CD4-positive, alpha-beta T cell treated with Interleukin-10 for 1 hour (primary cell): ENCODE measurements at regions not wholly inside any gene's neighbourhood (a gene's known extent, or its start where the extent isn't known, plus 50 kb on each side); places are given as distances from the start of the nearest gene placed in this dataset.
"Not testable (repeated sequence)": the region's sequence is repeated elsewhere in the genome, so short reads cannot be mapped to it uniquely, and the experiment has no call there.

Experiments used
- DNase-seq: peaks from one replicate; pipeline ENCODE4 v3.0.0-alpha.2; 2020

- DNase-seq, result no peak
These were observed 130.0 kb upstream of the HS3ST2 start for GRCh38 chr16:22683730-22684573.

- no peak for DNase-seq
These were observed 129.1 kb upstream of the HS3ST2 start for GRCh38 chr16:22684574-22685458.

GRCh38 chr16:22685459-22685830 lies 128.5 kb upstream of the HS3ST2 start:
- no peak for DNase-seq

GRCh38 chr16:22687031-22687530 lies 126.9 kb upstream of the HS3ST2 start:
- DNase-seq, result no peak

- DNase-seq, result no peak
These were observed 125.5 kb upstream of the HS3ST2 start for GRCh38 chr16:22688463-22688862.

- no peak for DNase-seq
These were observed 125.0 kb upstream of the HS3ST2 start for GRCh38 chr16:22688930-22689329.

- no peak for DNase-seq
These were observed 122.6 kb upstream of the HS3ST2 start for GRCh38 chr16:22691335-22691734.

GRCh38 chr16:22692034-22692433 lies 121.9 kb upstream of the HS3ST2 start:
- DNase-seq, result no peak

GRCh38 chr16:22692916-22693637 lies 120.9 kb upstream of the HS3ST2 start:
- no peak for DNase-seq

- DNase-seq, result no peak
These were observed 120.2 kb upstream of the HS3ST2 start for GRCh38 chr16:22693638-22694340.

GRCh38 chr16:22694887-22695382 lies 119.0 kb upstream of the HS3ST2 start:
- DNase-seq, result no peak

- not testable (repeated sequence) for DNase-seq
These were observed 118.2 kb upstream of the HS3ST2 start for GRCh38 chr16:22695773-22696172.

- DNase-seq, result no peak
These were observed 114.6 kb upstream of the HS3ST2 start for GRCh38 chr16:22699356-22699755.

GRCh38 chr16:22705799-22706198 lies 108.2 kb upstream of the HS3ST2 start:
- DNase-seq, result no peak

- DNase-seq, result no peak
These were observed 103.6 kb upstream of the HS3ST2 start for GRCh38 chr16:22710326-22710725.

GRCh38 chr16:22711847-22712246 lies 102.1 kb upstream of the HS3ST2 start:
- DNase-seq, result no peak

GRCh38 chr16:22712471-22712870 lies 101.5 kb upstream of the HS3ST2 start:
- DNase-seq, result no peak

GRCh38 chr16:22718598-22718997 lies 95.4 kb upstream of the HS3ST2 start:
- DNase-seq, result not testable (repeated sequence)

- no peak for DNase-seq
These were observed 94.0 kb upstream of the HS3ST2 start for GRCh38 chr16:22719945-22720344.

GRCh38 chr16:22721511-22722100 lies 92.4 kb upstream of the HS3ST2 start:
- DNase-seq, result no peak
